HEK293T (cell line): ENCODE measurements at regions not wholly inside any gene's neighbourhood (a gene's known extent, or its start where the extent isn't known, plus 50 kb on each side); places are given as distances from the start of the nearest gene placed in this dataset.

Source experiments
- ARNT ChIP-seq: fragments of 450-650 bp; IDR thresholded peaks from 2 replicates; pipeline ENCODE4 v1.6.1; 2017; ENCODE audit warnings: mild to moderate bottlenecking
- ELF4 ChIP-seq: fragments of 450-650 bp; IDR thresholded peaks from 2 replicates; pipeline ENCODE4 v1.6.1; 2017; ENCODE audit warnings: antibody characterized with exemption
- FOXK2 ChIP-seq: fragments of 450-650 bp; IDR thresholded peaks from 2 replicates; pipeline ENCODE4 v1.6.1; 2016; ENCODE audit warnings: mild to moderate bottlenecking
- FOXM1 ChIP-seq: fragments of 450-650 bp; IDR thresholded peaks from 2 replicates; pipeline ENCODE4 v1.6.1; 2017; ENCODE audit warnings: mild to moderate bottlenecking, borderline replicate concordance
- HDGF ChIP-seq: fragments of 450-650 bp; IDR thresholded peaks from 2 replicates; pipeline ENCODE4 v1.6.1; 2017; ENCODE audit warnings: antibody characterized with exemption, borderline replicate concordance
- TARDBP ChIP-seq: fragments of 450-650 bp; IDR thresholded peaks from 2 replicates; pipeline ENCODE4 v1.6.1; 2016
- ZNF384 ChIP-seq: fragments of 450-650 bp; IDR thresholded peaks from 2 replicates; pipeline ENCODE4 v1.6.1; 2016

DNA sequence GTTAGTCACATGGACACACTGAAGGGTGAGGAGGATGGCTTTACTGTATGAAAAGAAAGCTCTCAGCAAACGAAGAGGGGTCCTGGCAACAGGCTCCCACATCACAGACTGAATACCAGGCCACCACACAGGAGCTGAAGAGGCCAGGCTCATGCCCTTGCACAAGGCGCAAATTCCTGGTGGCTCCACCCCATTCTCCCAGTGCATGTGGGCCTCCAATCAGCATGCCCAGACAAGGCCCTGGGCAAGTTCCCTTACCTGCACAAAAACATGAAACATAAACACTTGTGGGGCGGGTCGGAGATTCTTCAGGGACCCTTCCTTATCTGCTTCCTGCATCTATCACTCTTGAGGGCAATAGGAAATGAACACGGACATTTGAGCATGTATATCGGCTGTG is 935.8 kb upstream of the EDIL3 start:
- TF ChIP-seq ARNT (no peak), ELF4 (no peak), FOXM1 (no peak), FOXK2 (no peak), HDGF (no peak), TARDBP (no peak), ZNF384 (no peak)
